HK-2 (cell line): ENCODE measurements at regions not wholly inside any gene's neighbourhood (a gene's known extent, or its start where the extent isn't known, plus 50 kb on each side); places are given as distances from the start of the nearest gene placed in this dataset.

Experiments used
- DNase-seq: peaks from one replicate; pipeline ENCODE4 v3.0.0-alpha.2; 2018; ENCODE audit not compliant: unreplicated experiment

DNA sequence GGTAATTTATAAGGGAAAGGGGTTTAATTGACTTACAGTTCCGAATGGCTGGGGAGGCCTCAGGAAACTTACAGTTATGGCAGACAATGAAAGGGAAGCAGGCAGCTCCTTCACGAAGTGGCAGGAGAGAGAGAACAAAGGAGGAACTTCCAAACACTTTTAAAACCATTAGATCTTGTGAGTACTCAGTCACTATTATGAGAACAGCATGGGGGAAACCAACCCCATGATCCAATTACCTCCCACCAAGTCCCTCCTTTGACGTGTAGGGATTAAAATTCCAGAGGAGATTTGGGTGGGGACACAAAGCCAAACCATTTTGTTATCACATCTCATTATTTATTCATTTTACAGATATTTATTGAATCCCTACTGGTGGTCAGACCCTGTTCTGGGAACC, 822.8 kb downstream of the GALC start:
- DNase-seq = no peak

DNA sequence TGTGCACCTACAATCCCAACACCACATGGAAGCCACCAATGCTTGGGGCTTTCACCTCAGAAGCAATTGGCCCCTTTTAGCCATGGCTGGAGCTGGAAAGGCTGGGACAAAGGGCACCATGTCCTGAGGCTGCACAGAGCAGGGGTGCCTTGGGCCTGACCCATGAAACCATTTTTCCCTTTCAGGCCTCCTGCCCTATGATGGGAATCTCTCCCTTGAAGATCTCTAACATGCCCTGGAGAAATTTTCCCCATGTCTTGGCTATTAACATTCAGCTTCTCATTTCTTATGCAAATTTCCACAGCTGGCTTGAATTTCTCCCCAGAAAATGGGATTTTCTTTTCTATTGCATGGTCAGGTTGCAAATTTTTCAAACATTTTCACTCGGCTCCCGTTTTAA, 823.6 kb downstream of the GALC start:
- no peak for DNase-seq

DNA sequence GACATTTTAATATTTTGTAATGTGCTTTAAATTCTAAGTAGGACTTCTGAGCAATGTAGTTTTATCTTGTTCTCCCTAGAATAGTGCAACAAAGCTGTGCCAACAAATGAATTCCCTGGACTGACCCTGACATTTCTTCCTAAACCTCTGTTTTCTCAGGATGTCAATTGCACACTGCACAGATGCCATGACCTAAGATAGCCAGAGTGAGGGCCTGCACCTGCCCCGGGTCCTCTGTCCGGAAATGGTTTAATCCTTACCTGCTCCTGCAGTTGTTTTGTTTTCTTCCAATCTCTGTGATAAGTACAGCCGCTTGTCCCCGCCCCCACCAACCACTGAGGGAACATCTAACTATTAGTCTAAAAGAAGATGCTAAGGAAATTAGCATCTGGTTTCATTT, 831.5 kb downstream of the GALC start:
- no peak for DNase-seq

DNA sequence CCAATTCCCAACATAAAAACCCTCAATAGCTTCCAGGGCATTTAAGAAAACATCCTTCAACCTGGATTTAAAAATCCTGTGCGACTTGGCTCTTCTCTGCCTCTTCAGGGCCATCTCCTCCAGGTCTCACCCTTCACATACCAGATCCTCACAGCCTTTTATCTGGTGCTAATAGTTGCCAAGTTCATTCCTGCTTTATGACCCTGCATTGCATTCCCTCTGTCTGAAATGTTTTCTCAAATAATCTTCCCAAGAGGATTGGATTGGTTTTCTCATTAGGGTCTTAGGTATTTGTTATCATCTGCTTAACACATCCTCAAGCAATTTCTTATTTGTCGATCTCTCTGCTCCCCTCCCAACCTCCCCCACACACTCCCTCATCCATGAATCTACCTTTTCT, 832.0 kb downstream of the GALC start:
- no peak for DNase-seq

DNA sequence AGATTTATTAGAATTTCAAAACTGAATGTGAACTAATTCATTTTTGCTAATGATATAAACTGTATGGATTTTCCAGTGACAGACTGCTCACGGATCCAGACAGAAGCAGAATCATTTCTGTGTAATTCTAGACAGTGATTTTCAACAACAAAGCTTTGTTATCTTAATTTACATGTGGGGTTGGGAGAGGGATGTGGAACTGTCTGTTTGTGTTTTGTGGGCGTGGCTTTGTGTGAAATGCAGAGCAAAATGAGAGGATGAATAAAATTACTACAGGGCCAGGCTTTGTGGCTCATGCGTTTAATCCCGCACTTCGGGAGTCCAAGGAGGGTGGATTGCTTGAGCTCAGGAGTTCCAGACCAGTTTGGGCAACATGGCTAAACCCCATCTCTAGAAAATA, 834.7 kb downstream of the GALC start:
- DNase-seq = no peak

DNA sequence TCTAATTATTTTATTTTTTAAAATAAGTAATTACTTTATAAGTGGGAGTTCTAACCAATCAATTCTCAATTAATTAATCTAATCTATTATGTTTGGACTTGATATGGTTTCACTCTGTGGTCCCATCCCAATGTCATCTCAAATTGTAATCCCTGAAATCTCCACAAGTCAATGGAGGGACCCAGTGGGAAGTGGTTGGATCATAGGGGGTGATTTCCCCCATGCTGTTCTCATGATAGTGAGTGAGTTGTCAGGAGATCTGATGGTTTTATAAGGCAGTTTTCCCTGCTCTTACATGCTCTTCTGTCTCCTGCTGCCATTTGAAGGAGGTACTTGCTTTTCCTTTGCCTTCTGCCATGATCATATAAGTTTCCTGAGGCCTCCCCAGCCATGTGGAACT, 836.1 kb downstream of the GALC start:
- no peak for DNase-seq

DNA sequence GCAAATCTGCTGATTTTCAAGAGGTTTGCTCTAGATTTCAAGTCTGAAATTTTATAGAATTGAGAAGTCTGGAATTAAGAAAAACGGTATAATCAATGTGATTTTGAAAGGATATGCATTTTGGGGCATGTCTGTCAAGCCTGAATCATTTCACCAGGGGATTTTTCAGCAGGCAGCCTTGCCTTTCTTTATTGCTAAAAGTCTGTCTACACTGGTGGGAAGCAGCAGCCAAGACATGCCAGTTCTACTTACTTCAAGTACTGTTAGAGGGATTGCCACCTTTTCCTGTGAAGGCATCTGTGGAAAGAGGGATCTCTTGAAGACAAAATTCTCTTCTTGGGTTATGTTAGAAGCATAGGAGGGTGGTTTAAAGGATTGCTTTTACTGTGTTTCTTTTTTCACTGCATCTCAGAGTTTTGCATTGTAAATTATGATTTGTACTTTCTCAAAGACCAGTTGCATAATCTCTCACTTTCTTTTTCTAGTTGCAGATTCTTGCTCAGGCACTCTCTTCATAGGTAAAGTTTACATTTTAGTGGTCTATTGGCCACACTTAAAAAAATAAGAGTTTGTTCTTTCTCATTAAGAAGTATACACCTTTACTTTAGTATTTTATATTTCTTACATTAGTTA, 837.0 kb downstream of the GALC start:
- no peak for DNase-seq

DNA sequence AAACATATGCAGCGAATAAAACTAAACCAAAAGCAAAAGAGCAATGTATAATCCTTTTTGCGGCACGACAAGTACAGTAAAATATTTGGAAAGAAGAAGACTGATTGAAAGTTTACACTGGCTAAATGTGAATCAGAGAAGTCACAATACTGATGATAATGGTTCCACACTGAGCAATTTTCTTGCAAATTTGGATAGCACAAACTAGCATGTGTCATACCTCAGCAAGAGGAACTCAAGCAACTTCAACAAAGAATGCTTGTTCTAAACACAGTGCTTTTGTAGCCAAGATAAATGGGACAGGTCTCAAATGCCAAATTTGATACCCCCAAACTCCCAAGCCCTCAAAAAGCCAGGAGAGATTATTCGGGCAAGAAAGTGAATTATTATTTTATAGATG, 839.1 kb downstream of the GALC start:
- DNase-seq = no peak

DNA sequence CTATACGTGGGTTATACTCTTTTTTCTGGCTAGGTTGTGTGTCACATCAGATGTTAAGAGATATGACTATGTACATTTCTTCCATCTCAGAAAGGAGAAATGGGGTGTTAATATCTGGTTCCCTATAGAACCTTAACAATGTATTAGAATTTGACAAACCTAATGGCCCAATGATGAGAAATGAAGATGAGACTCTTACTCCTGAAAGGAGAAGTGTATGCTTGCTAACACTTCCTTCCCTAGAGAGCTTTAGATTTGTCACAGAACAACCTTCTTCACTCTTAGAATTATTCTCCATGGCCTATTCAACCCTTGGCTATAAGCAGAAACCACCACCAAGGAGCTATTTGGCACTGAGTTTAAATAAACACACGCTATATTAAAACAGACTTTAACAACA, 839.6 kb downstream of the GALC start:
- no peak for DNase-seq

DNA sequence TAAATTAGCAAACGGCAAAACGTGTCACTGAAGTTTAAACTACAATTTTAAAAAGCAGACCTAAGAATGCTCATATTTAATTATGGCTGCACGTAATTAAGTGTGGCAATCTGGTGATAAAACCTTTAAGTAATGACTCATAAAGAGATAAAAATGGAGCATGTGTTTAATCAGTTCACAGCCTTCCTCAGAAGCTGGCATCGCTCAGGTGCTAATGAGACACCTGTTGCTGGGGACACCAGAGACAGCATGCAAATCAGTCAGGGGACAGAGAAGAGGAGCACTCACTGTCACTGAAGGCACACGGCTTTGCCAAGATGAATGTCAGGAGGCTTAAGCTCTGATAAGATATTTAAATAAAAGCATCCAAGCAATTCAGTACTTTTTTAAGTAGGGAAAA, 840.3 kb downstream of the GALC start:
- DNase-seq = no peak

DNA sequence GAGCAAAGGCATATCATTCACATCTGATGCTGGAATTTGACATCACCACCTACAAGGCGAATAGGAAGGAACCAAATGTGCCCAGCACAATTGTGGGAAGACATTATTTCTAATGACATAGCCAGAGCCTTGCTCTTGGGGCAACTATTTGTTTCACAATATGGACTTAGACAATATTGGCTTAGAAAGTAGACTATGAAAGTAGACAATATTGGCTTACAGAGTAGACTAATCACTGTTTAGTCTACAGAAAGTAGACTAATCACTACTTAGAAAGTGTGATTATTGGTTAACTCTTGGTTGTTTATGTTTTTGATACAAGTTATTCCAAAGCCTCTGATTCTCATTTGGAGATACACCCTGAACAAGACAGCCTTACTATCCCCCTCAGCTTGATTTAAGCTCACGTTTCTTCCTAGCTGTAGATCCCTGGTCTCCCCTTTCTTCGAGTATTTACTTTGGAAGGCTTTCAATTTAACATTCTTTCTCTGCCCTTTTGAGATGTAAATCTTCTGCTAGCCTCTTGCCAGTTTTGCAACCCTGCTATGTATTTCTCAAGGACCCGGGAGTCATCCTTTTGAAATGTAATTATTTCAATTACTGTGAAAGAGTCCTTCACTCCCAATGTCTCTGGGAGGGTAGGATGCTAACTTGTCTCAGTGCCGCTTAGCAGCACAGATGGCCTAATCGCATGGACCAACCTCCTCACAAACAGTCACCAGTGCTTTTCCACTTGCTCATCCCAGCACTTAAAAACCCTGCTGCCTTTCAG, 843.2 kb downstream of the GALC start:
- no peak for DNase-seq

DNA sequence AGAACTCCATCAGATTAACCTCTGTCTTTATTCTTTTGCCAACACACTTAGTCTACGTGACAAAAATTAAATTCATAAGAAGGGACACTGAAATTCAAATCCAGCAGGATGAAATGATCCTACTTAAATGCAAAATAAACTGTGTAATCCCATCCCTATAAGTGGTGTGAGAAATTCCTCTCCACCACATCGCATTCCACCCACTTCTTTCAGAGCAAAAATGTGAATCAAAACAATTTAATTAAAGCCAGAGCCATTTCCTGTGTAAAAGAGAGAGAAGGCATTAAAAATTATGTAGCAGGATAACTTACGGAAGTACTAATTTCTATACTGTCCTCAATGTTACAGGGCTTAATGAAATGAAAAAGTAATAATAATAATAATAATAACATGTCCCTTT, 844.3 kb downstream of the GALC start:
- no peak for DNase-seq

DNA sequence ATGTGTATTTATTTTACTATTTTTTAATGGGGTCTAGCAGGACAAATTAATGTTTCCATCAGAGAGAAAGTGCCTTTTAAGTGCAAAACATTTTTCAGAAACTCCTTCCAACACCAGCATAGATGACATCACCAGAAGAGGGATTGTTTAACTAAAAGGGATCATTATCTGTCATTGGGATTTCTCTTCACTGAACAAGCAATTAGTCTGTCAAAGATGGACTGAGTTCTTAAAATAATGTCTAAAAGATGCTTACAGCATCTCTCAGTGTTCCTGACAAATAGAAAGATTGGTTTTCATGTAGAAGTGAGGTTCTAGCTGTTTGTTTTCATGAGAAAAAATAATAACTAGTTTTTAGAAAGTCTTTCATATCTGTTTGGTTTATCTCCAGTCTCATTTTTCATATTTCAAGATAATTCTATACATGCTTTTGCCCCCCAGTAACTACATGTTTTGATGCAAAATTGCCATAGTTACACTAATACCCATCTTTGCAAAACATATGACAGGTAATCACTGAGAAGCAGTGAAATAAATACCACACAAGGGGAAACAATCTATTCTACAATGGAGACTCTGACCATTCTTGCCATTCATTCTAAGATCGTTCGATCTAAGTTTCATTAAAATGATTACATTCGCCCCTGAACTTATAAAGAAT, 850.3 kb downstream of the GALC start:
- DNase-seq = no peak

DNA sequence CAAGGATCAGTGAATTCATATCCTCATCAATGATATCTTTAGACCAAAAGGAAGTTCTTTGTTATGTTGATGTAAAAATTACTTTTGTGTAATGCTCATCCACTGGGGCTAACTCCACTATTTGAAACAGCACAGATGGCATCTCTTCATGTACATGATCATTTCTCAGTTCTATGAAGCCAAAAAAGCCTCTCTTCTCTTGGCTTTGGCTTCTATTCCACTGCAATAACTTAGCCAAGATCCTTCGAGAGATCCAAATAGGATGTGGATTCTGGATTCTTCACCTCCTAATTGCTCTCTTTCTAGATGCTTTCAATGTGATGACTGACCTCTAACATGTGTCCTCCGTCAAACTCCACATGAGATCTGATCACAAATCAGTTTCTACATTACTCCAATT, 851.2 kb downstream of the GALC start:
- no peak for DNase-seq

DNA sequence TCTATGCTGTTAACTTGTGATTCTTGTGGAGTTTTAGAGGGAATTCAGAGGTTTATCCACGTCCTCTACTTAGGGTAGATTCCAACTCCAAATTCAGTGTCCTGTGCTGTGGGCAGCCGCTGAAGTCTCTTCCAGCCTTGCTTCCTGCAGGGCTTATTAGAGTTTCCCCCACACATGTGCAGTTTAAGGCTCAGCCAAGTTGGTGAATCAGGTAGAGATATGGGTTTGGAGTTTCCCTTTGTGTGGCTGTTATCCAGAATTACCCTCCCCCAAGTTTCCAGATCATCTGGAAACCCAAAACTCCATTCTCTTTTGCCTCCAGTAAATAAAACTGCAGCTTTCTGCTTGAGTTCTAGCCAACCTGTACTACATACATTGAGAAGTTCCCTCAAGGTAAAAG, 853.7 kb downstream of the GALC start:
- DNase-seq = no peak

DNA sequence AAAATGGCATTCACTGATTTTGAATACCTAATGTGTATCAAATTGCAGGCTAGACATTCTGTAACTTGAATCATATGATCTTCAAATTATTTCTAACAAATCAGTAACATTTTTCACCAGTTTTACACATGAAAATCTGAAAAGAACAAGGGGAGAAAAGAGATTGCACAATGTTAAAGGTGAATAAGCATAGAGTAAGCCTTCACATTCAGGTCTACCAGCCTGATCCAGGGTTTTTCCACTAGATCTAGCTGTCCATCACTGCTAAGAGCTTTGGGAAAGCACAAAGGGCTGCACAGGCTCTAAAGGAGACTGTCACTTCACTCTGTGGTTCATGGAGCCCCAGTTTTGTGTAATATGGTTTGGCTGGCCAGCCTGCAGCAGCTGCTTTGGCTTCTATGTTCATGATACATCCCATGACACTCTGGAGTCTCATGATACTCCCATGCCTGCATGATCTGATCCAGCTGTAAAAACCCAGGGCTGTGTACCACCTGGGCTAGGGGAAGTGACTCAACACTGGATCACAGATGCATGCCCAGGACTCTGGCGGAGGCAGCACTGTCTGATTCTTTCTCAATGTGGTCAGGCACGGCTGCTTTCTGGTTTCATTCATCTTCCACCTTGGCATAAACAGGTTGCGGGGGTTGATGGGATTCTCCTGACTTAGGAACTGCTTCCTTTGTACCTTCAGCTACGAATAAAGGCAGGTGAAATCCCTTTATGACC, 859.7 kb downstream of the GALC start:
- peak; percentile 2 for DNase-seq

DNA sequence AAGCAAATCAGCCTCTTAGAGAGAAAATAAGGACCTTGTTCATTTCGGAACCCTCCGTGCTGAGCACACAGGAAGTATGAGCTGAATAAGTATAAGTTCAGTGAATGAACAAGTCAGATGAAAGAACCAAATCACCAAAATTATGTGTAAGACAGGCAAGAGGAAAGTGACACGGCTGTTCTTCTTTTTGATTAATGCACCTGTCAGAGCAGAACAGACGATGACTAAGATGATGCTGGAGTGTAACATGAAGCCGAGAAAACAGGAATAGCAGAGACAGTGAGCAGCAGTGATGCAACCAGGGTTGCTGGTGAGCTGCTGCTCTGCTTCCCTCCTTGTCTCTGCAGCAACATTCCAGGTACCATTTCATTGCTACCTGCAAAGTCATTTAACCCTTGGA, 861.1 kb downstream of the GALC start:
- DNase-seq = no peak

DNA sequence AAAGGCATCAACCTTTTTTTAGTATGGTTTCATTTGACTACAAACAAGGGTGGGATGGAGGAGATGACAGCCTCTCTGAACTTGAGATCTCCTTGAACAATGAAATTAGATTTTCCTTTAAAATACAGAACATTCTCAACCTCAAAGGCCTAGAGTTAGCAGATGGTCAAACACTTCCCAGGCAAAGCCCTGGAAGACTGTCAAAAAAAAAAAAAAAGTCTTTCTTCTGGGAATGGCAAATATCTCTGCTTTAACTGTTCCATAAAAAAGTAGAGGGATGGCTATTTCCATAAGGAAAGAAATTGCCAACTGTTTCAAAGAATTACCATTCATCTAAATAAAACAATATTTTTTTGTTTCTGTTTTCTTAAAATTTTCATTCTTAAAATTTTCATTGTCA, 870.8 kb downstream of the GALC start:
- no peak for DNase-seq

DNA sequence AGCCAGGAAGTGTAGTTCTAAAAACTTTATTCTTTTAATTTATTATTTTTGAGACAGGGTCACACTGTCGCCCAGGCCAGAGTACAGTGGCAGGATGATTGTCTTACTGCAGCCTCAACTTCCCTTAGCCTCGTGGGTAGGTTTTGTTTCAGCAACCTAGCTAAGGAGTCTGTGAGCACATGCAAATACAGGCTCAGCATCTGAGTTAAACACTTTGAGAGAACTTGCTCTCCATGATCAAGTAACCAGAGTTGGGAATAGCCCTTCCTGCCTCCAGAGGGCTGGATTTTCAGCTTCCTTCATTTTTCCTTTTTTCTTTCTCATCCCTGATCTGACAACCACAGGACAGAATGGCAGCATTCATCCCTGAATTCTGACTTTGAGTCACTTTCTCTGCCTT, 871.3 kb downstream of the GALC start:
- no peak for DNase-seq

DNA sequence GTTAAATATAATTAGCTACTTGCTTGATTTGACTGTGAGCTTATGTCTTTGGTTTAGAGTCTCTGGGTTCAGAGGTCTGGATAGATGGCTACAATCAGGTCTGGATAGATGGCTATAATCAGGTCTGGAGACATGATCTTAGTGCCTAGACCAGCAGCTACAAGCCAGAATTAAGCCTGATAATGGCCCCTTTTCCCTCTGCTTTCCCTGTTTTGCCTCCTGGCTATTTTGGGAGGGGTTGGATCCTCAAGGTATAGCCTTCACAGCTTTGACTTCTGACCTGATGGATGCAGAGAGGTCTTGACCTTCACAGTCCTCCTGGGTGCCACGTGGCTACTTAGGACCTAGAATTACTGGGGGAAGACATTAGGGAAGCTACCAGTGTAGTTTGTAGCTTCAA, 877.7 kb downstream of the GALC start:
- no peak for DNase-seq

DNA sequence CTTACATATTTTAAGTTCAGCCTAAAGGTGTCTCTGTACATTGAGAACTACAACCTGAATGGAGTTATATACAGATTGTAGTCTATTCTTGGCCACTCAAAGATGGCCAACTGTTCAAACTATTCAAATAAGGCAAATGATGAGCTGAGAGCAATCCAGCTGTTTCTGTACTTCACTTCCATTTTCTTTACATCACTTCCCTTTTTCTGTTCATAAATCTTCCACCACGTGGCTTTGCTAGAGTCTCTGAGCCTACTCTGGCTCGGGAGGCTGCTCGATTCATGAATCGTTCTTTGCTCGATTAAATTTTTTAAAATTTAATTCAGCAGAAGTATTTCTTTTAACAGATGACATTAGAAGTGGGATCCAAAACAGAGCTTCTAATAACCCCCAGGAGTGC, 879.7 kb downstream of the GALC start:
- no peak for DNase-seq

DNA sequence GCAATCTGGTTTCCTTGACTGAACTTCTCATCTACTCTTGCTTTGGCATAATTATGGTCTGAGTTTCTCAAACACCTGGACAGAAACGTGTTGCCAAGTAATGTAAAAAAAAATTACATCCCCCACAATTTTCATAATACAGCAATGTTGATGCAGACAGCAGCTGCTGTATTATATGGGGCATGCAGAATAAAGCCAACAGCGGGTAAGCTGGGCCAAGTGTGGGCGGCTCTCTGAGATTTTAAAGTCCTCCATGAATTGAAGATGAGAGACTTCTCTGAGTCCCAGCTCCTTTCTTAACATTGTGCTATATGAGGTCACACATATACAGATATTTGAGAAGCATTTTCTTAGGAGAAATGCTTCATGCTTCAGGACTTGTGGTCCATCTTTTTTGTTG, 881.2 kb downstream of the GALC start:
- DNase-seq = no peak

DNA sequence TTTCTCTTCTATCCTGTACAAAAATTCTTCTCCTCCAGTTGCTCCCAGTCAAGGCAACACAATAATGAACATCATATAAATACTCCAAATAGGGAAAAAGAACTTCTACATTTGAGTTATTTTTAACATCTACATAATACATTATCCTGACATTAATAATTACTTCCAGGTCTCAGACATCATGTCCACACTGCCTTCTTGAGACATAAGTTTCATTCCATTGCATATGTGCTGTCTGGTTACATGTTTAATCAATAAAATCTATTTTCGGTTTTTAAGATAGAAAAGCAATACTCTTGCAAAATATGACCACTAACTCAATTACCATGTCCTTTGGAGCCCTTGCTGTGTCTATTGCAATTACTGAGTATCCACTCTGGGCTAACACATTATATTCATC, 881.9 kb downstream of the GALC start:
- no peak for DNase-seq
